ENCODE measurements at regions not wholly inside any gene's neighbourhood (a gene's known extent, or its start where the extent isn't known, plus 50 kb on each side); places are given as distances from the start of the nearest gene placed in this dataset.

GRCh38 chr21:36557316-36557715 lies 77.4 kb upstream of the CLDN14 start:
- no peak overlapping the region for H2AFZ ChIP-seq
- H3K4me2 ChIP-seq: no peak overlapping the region
- Mint-ChIP-seq H3K27ac (no peak overlapping the region), H3K4me3 (no peak overlapping the region), H3K9me3 (no peaks in the 10 kb centered on the region), H3K36me3 (ENCODE audit: low read depth) (no peaks in the 10 kb centered on the region), H3K27me3 (ENCODE audit: insufficient read depth, low read depth, poor library complexity) (peaks cover 7% of the 10 kb centered on the region), H3K4me1 (no peaks in the 10 kb centered on the region; the same call in 1 of the 3 replicates)
- H4K20me1 ChIP-seq (replicated peaks; ENCODE audit: insufficient read depth): no peaks in the 10 kb centered on the region
- H3K9me2 ChIP-seq (ENCODE audit: insufficient read depth): peaks cover 5% of the 10 kb centered on the region; the same call in 1 of the 2 replicates
- H3F3A ChIP-seq (replicated peaks; ENCODE audit: low read depth): no peaks in the 10 kb centered on the region
- no peaks in the 10 kb centered on the region for H3K36me3 ChIP-seq (ENCODE audit: insufficient read depth)
- DNase-seq (ENCODE audit: low spot score) (no peak), ATAC-seq (no peak)
- H3K4me1 ChIP-seq (ENCODE audit: insufficient read depth): no peaks in the 10 kb centered on the region
- no peaks in the 10 kb centered on the region for H3K27me3 ChIP-seq (ENCODE audit: insufficient read depth)
- TF ChIP-seq STAT1 (IDR thresholded peaks at IDR 0.05; ENCODE audit: unreplicated experiment): no peak
- no peak overlapping the region for H3K4me3 ChIP-seq
- no peak overlapping the region for H3K27ac ChIP-seq (ENCODE audit: low read depth)
- H3K79me2 ChIP-seq (replicated peaks; ENCODE audit: insufficient read depth): no peaks in the 10 kb centered on the region

DNA sequence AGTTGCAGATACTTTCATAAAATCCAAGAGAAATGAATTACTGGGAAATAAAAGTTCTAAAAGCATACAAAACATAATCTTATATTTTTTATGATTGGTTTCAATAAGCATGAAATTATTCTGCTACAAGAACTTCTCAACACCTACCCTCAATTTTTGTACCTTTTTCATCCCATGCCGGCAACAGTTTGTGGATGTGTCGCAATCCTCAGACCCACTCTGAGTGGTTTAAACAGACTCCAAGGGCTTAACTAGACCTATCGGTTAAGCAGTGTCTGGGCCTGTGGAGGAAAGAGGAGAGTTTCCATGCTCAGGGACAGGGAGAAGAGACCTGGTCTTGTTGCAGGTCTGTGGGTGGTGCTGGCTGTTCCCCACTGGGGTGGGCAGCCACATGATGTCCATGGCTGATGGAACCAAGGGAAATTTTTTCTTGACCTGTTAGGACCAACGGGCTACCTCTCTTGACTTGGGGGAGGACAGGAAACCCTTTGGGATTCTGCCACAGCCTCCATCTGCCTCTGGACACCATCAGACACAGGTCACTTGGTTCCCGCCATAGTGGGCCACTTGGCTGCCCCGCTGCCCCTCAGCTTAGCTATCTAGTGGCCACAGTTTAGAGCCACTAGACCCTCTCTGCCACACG lies 81.1 kb upstream of the CLDN14 start:
- Mint-ChIP-seq H3K4me3 (no peak overlapping the region), H3K9me3 (peaks cover 4% of the 10 kb centered on the region; the same call in 2 of the 3 replicates), H3K4me1 (no peaks in the 10 kb centered on the region), H3K27me3 (ENCODE audit: insufficient read depth, low read depth, poor library complexity) (peaks cover 4% of the 10 kb centered on the region), H3K27ac (no peak overlapping the region), H3K36me3 (ENCODE audit: low read depth) (no peaks in the 10 kb centered on the region; the same call in 2 of the 3 replicates)
- Histone ChIP-seq H3K4me2 (no peak overlapping the region), H3F3A (replicated peaks; ENCODE audit: low read depth) (no peaks in the 10 kb centered on the region), H3K27ac (ENCODE audit: low read depth) (no peak overlapping the region), H3K27me3 (ENCODE audit: insufficient read depth) (no peaks in the 10 kb centered on the region), H3K4me3 (no peak overlapping the region), H4K20me1 (replicated peaks; ENCODE audit: insufficient read depth) (no peaks in the 10 kb centered on the region), H3K36me3 (ENCODE audit: insufficient read depth) (no peaks in the 10 kb centered on the region), H3K4me1 (ENCODE audit: insufficient read depth) (no peaks in the 10 kb centered on the region), H2AFZ (no peak overlapping the region), H3K9me2 (ENCODE audit: insufficient read depth) (peaks cover 5% of the 10 kb centered on the region; the same call in 1 of the 2 replicates), H3K79me2 (replicated peaks; ENCODE audit: insufficient read depth) (no peaks in the 10 kb centered on the region)
- ATAC-seq: no peak
- DNase-seq (ENCODE audit: low spot score): no peak
- TF ChIP-seq STAT1 (IDR thresholded peaks at IDR 0.05; ENCODE audit: unreplicated experiment) (no peak), CTCF (conservative IDR thresholded peaks at IDR 0.05; ENCODE audit: low read depth in 2 of 2) (no peak), JUNB (IDR thresholded peaks at IDR 0.05; ENCODE audit: unreplicated experiment) (no peak), POLR2AphosphoS5 (IDR thresholded peaks at IDR 0.05; ENCODE audit: low read depth) (no peak), EZH2phosphoT487 (IDR thresholded peaks at IDR 0.05; ENCODE audit: unreplicated experiment) (no peak), ZNF462 (CRISPR knock-in tag; IDR thresholded peaks at IDR 0.05) (no peak), EZH2 (IDR thresholded peaks at IDR 0.05; ENCODE audit: low read depth, unreplicated experiment) (no peak), ZNF114 (CRISPR knock-in tag; IDR thresholded peaks at IDR 0.05) (no peak), NANOG (IDR thresholded peaks at IDR 0.05; ENCODE audit: borderline replicate concordance) (no peak)
- TF ChIP-seq, protein P1, sequence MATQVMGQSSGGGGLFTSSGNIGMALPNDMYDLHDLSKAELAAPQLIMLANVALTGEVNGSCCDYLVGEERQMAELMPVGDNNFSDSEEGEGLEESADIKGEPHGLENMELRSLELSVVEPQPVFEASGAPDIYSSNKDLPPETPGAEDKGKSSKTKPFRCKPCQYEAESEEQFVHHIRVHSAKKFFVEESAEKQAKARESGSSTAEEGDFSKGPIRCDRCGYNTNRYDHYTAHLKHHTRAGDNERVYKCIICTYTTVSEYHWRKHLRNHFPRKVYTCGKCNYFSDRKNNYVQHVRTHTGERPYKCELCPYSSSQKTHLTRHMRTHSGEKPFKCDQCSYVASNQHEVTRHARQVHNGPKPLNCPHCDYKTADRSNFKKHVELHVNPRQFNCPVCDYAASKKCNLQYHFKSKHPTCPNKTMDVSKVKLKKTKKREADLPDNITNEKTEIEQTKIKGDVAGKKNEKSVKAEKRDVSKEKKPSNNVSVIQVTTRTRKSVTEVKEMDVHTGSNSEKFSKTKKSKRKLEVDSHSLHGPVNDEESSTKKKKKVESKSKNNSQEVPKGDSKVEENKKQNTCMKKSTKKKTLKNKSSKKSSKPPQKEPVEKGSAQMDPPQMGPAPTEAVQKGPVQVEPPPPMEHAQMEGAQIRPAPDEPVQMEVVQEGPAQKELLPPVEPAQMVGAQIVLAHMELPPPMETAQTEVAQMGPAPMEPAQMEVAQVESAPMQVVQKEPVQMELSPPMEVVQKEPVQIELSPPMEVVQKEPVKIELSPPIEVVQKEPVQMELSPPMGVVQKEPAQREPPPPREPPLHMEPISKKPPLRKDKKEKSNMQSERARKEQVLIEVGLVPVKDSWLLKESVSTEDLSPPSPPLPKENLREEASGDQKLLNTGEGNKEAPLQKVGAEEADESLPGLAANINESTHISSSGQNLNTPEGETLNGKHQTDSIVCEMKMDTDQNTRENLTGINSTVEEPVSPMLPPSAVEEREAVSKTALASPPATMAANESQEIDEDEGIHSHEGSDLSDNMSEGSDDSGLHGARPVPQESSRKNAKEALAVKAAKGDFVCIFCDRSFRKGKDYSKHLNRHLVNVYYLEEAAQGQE (IDR thresholded peaks at IDR 0.05; ENCODE audit: unreplicated experiment): no peak
